ENCODE measurements at regions not wholly inside any gene's neighbourhood (a gene's known extent, or its start where the extent isn't known, plus 50 kb on each side); places are given as distances from the start of the nearest gene placed in this dataset.

DNA sequence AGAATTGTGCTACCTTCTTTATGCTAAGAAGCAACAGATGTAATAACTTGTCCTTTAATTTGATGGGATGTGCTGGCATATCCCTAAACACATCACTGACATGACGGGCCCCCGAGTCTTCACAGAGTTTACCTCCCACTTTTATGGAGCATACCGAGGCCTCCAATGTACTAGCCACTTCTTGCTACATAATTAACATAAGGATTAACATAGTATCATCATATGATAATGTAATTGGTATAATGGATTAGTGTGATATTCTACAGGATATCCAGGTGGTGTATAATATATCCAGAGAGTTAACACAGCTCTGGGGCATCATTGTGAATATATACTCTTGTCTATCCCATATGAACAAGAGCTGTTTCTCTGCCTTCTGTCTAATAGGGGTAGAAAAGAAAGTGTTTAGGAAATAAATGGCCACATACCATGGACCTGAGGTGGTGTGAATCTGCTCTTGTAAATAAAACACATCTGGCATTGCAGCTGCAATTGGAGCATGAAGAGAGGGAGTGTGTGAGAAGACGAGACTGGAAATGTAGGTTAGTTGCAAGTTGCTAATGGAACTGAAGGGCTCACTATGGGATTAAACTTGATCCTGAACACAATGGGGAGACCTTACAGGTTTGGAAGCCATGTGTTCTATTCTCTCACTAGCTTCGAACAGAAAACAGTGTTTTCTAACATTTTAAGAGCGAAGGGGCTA lies 102.3 kb downstream of the IYD start:
- no peak overlapping the region for H3K4me3 ChIP-seq (ENCODE audit: low read depth in 1 of 3, low read length in 3 of 3)
- H3K4me1 ChIP-seq (ENCODE audit: control insufficient read depth in 3 of 3, insufficient read depth in 2 of 3, low read depth in 1 of 3, low read length in 2 of 3), result peaks cover 0 to 2% (median 0%) of the 10 kb centered on the region in 3 donors
- no peaks in the 10 kb centered on the region for H3K9me3 ChIP-seq (ENCODE audit: control insufficient read depth in 2 of 2, insufficient read depth in 1 of 2, low read depth in 1 of 2, low read length in 1 of 2)
- H3K27me3 ChIP-seq (ENCODE audit: control insufficient read depth in 3 of 3, insufficient read depth in 3 of 3, low read length in 3 of 3), result no peaks in the 10 kb centered on the region
- no peak overlapping the region for H3K27ac ChIP-seq (ENCODE audit: low read depth in 1 of 3, low read length in 2 of 3)
- WGBS, 3 donors, result 90 to 96% (median 91%) methylated on average over 6 of the region's 6 CpGs
- no peak for DNase-seq
- H3K36me3 ChIP-seq (ENCODE audit: control insufficient read depth in 3 of 3, insufficient read depth in 2 of 3, low read depth in 1 of 3, low read length in 3 of 3), result no peaks in the 10 kb centered on the region
- FAIRE-seq, result no peak

DNA sequence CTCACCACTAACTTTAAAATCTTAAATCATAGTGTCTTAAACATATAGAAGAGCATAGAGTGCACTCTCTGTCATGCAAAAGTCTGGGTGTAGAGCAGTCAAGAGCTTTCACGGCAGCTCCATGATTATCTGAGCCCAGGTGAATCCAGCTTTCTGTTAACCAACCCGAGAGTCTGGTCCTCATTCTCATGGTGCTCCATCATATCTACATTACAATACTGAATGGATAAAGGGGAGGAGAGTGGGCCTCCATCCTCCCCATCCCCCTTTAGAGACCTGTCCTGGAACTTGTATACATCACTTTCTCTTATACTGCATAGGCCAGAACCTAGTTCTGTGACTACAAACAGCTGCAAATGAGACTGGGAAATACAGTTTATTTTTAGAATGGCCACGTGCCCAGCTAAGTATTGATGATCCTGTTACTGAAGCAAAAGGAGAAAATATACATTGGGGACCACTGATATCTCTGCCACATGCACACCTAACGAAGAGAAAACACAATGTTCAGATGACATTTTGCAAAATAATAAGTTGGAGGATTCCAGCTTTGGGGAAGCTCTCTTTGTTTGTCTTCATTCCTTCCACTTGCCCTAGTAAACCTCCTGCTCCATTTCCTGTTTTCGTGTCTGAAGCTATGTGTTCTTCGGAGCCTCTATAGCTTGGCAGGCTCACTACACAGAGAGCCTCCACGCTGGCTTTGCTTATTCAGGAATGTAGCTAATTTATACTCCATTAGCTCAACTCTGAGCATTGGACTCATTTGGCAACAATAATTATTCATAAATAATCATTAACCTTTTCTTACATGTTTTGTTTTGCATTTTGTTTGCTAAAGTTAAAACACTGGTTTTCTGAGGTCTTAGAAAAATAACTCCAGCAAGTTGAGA lies 110.1 kb downstream of the IYD start:
- no peaks in the 10 kb centered on the region for H3K9me3 ChIP-seq (ENCODE audit: control insufficient read depth in 2 of 2, insufficient read depth in 1 of 2, low read depth in 1 of 2, low read length in 1 of 2)
- no peaks in the 10 kb centered on the region for H3K4me1 ChIP-seq (ENCODE audit: control insufficient read depth in 3 of 3, insufficient read depth in 2 of 3, low read depth in 1 of 3, low read length in 2 of 3)
- DNase-seq, result no peak
- H3K27me3 ChIP-seq (ENCODE audit: control insufficient read depth in 3 of 3, insufficient read depth in 3 of 3, low read length in 3 of 3), result peaks cover 0 to 1% (median 0%) of the 10 kb centered on the region in 3 donors
- no peaks in the 10 kb centered on the region for H3K36me3 ChIP-seq (ENCODE audit: control insufficient read depth in 3 of 3, insufficient read depth in 2 of 3, low read depth in 1 of 3, low read length in 3 of 3)
- no peak overlapping the region for H3K27ac ChIP-seq (ENCODE audit: low read depth in 1 of 3, low read length in 2 of 3)
- no peak overlapping the region for H3K4me3 ChIP-seq (ENCODE audit: low read depth in 1 of 3, low read length in 3 of 3)
- FAIRE-seq, result no peak
- 47 to 78% (median 59%) methylated on average over 7 of the region's 7 CpGs for WGBS, 3 donors

DNA sequence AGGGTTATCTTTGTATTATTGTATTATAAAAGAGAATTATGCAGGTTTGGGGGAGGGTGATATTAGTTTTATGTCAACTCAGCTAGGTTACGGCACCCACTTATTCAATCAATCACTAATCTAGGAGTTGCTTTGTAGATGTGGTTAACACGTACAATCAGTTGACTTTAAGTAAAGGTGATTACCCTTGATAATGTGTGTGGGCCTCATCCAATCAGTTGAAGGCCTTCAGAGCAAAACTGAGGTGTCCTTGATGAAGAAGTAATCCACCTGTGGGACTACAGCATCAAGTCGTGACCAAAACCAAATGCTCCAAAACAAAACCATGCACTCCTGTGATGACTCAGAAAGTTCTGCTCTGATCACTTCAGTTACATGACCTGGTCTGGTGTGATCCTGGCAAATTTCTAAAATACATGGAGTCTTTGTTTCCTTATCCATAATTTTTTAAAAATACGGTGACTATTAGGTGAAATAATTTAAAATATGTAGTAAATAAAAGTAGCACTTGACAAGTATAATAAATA lies 114.1 kb downstream of the IYD start:
- WGBS, 3 donors, result 66 to 80% (median 70%) methylated on average over 4 of the region's 4 CpGs
- Histone ChIP-seq H3K27me3 (ENCODE audit: control insufficient read depth in 3 of 3, insufficient read depth in 3 of 3, low read length in 3 of 3) (peaks cover 0 to 1% (median 0%) of the 10 kb centered on the region in 3 donors), H3K27ac (ENCODE audit: low read depth in 1 of 3, low read length in 2 of 3) (no peak overlapping the region), H3K4me3 (ENCODE audit: low read depth in 1 of 3, low read length in 3 of 3) (no peak overlapping the region), H3K9me3 (ENCODE audit: control insufficient read depth in 2 of 2, insufficient read depth in 1 of 2, low read depth in 1 of 2, low read length in 1 of 2) (no peaks in the 10 kb centered on the region), H3K36me3 (ENCODE audit: control insufficient read depth in 3 of 3, insufficient read depth in 2 of 3, low read depth in 1 of 3, low read length in 3 of 3) (no peaks in the 10 kb centered on the region), H3K4me1 (ENCODE audit: control insufficient read depth in 3 of 3, insufficient read depth in 2 of 3, low read depth in 1 of 3, low read length in 2 of 3) (no peaks in the 10 kb centered on the region)
- no peak for FAIRE-seq
- DNase-seq, result no peak

DNA sequence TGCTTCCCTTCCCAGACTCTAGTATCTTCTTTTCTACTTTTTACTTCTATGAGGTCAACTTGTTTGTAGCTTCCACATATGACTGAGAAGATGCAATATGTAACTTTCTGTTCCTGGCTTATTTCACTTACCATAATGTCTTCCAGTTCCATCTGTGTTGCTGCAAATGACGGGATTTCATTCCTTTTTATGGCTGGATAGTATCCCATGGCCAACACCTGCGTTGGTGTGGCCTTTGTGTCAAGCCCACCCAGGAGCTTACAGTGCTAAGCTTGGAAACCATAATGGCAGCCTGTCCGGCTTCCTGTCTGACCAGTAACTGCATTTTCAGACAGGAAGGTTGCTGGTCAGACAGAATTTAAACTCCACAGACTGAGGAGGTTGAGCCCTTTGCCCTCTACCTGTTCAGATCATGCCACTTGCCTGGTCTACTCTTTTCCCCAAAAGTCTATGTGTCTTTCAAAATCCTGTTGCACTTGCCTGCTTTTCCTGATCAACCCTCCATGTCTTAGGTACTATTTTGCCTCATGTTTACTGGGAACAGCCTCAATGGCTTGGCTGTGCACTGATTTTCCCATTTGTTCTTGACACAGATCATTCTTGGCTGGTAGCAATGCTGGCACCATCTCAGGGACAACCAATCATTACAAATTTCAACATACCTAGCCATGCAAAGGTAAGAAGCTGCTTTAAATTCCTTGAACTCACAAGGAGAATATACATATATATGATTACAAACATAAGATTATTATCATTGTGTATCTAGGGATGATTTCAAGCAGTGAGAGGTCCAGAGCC lies 114.3 kb upstream of the PLEKHG1 start:
- Histone ChIP-seq H3K9me3 (ENCODE audit: control insufficient read depth in 2 of 2, insufficient read depth in 1 of 2, low read depth in 1 of 2, low read length in 1 of 2) (no peaks in the 10 kb centered on the region), H3K4me1 (ENCODE audit: control insufficient read depth in 3 of 3, insufficient read depth in 2 of 3, low read depth in 1 of 3, low read length in 2 of 3) (no peaks in the 10 kb centered on the region), H3K36me3 (ENCODE audit: control insufficient read depth in 3 of 3, insufficient read depth in 2 of 3, low read depth in 1 of 3, low read length in 3 of 3) (no peaks in the 10 kb centered on the region), H3K4me3 (ENCODE audit: low read depth in 1 of 3, low read length in 3 of 3) (no peak overlapping the region), H3K27me3 (ENCODE audit: control insufficient read depth in 3 of 3, insufficient read depth in 3 of 3, low read length in 3 of 3) (no peaks in the 10 kb centered on the region), H3K27ac (ENCODE audit: low read depth in 1 of 3, low read length in 2 of 3) (no peak overlapping the region)
- DNase-seq, result no peak
- 85 to 91% (median 91%) methylated on average over 3 of the region's 3 CpGs for WGBS, 3 donors
- no peak for FAIRE-seq

DNA sequence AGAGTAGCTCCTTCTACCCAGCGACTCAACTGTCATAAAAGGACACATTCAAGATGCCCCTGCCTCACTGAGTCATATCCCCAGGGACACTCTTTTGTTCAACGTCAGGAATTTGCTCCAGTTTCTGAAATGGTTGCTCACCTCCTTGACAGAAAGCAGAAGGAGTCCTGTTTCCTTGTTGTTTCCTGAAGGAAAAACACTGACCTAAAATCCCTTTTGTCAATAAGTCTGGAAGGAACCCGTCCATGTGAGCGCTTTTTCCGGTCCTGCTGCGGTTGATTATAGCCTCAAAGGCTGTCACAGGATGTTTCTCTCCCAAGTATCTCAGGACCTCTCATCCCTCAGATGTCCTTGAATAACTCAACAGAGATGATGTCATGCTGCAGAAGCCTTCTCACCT lies 113.6 kb upstream of the PLEKHG1 start:
- H3K4me3 ChIP-seq (ENCODE audit: low read depth in 1 of 3, low read length in 3 of 3), result no peak overlapping the region
- no peaks in the 10 kb centered on the region for H3K27me3 ChIP-seq (ENCODE audit: control insufficient read depth in 3 of 3, insufficient read depth in 3 of 3, low read length in 3 of 3)
- no peaks in the 10 kb centered on the region for H3K4me1 ChIP-seq (ENCODE audit: control insufficient read depth in 3 of 3, insufficient read depth in 2 of 3, low read depth in 1 of 3, low read length in 2 of 3)
- no peaks in the 10 kb centered on the region for H3K9me3 ChIP-seq (ENCODE audit: control insufficient read depth in 2 of 2, insufficient read depth in 1 of 2, low read depth in 1 of 2, low read length in 1 of 2)
- no peak for DNase-seq
- 73 to 80% (median 77%) methylated on average over 6 of the region's 6 CpGs for WGBS, 3 donors
- no peak overlapping the region for H3K27ac ChIP-seq (ENCODE audit: low read depth in 1 of 3, low read length in 2 of 3)
- no peak for FAIRE-seq
- H3K36me3 ChIP-seq (ENCODE audit: control insufficient read depth in 3 of 3, insufficient read depth in 2 of 3, low read depth in 1 of 3, low read length in 3 of 3), result no peaks in the 10 kb centered on the region

DNA sequence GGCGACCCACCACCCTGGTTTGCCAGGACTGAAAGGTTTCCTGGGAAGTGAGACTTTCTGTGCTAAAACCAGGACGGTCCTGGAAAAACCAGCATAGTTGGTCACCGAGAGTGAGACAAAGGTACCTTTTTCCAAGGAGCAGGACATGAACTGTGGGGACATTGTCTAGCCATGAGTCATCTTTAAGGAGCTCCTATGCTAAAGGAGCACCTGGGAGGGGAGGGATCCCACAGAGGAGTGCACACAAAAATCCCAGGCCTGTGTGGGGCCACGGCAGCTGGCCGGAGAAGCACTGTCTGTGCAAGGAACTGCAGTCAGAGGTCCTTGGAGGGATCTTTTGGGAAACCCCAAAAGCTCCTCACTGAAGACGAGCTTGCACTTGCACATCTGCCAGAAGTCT lies 109.1 kb upstream of the PLEKHG1 start:
- Histone ChIP-seq H3K9me3 (ENCODE audit: control insufficient read depth in 2 of 2, insufficient read depth in 1 of 2, low read depth in 1 of 2, low read length in 1 of 2) (peaks cover 0 to 6% of the 10 kb centered on the region in 2 donors), H3K4me3 (ENCODE audit: low read depth in 1 of 3, low read length in 3 of 3) (no peak overlapping the region), H3K27me3 (ENCODE audit: control insufficient read depth in 3 of 3, insufficient read depth in 3 of 3, low read length in 3 of 3) (no peaks in the 10 kb centered on the region), H3K4me1 (ENCODE audit: control insufficient read depth in 3 of 3, insufficient read depth in 2 of 3, low read depth in 1 of 3, low read length in 2 of 3) (peaks cover 0 to 2% (median 0%) of the 10 kb centered on the region in 3 donors), H3K27ac (ENCODE audit: low read depth in 1 of 3, low read length in 2 of 3) (no peak overlapping the region), H3K36me3 (ENCODE audit: control insufficient read depth in 3 of 3, insufficient read depth in 2 of 3, low read depth in 1 of 3, low read length in 3 of 3) (no peaks in the 10 kb centered on the region)
- 80 to 90% (median 88%) methylated on average over 6 of the region's 6 CpGs for WGBS, 3 donors
- DNase-seq, result no peak
- FAIRE-seq, result no peak

DNA sequence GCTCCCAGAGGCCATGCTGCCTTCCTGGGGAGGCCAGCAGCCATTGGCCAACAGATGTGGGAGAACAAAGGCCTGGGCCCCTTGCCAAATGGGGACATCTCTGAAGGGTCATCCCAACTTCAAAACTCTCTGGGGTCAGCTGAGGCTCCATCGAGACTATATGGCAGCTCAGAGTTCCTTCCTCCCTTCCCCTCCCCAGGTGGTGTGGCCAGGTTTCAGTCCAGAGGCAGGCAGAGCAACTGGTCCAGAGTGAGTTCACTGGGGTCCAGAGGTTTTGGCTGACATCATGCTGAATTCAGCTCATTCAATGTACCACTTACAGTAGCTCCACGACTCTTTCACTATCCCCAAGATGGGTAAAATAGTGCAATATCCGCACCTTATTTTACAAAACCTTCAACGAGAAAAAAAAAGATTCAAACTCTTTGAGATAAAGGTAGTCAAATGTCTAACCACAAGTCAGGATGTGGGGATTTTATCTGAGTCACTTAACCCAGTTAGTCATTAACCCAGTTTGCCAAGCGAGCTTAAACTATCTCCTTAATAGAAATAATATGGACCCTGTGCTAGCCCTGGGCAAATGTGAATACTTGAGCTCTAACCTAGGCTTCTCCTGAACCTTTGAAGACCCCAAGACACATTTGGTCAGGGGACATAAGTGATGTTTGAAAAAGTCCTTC lies 108.4 kb upstream of the PLEKHG1 start:
- Histone ChIP-seq H3K36me3 (ENCODE audit: control insufficient read depth in 3 of 3, insufficient read depth in 2 of 3, low read depth in 1 of 3, low read length in 3 of 3) (no peaks in the 10 kb centered on the region), H3K27ac (ENCODE audit: low read depth in 1 of 3, low read length in 2 of 3) (peak overlapping the region in 2 of 3 donors; percentile 27 to 62), H3K4me1 (ENCODE audit: control insufficient read depth in 3 of 3, insufficient read depth in 2 of 3, low read depth in 1 of 3, low read length in 2 of 3) (peaks cover 0 to 2% (median 0%) of the 10 kb centered on the region in 3 donors), H3K4me3 (ENCODE audit: low read depth in 1 of 3, low read length in 3 of 3) (no peak overlapping the region), H3K9me3 (ENCODE audit: control insufficient read depth in 2 of 2, insufficient read depth in 1 of 2, low read depth in 1 of 2, low read length in 1 of 2) (peaks cover 0 to 6% of the 10 kb centered on the region in 2 donors), H3K27me3 (ENCODE audit: control insufficient read depth in 3 of 3, insufficient read depth in 3 of 3, low read length in 3 of 3) (no peaks in the 10 kb centered on the region)
- WGBS, 3 donors, result 34 to 44% (median 38%) methylated on average over 5 of the region's 5 CpGs
- DNase-seq (peak; percentile 35 to 62), FAIRE-seq (no peak)
